ENCODE measurements at regions not wholly inside any gene's neighbourhood (a gene's known extent, or its start where the extent isn't known, plus 50 kb on each side); places are given as distances from the start of the nearest gene placed in this dataset.

GRCh38 chr13:105608104-105608503 is 927.4 kb downstream of the EFNB2 start:
- no peak for DNase-seq (ENCODE audit: low spot score)
- no peaks in the 10 kb centered on the region for H3K27me3 Mint-ChIP-seq (ENCODE audit: low read depth)
- H3K9me3 Mint-ChIP-seq (ENCODE audit: low read depth): no peaks in the 10 kb centered on the region
- no peak overlapping the region for H3K4me3 Mint-ChIP-seq (ENCODE audit: unreplicated experiment)
- no peak overlapping the region for H3K27ac Mint-ChIP-seq (ENCODE audit: unreplicated experiment)
- H3K4me1 Mint-ChIP-seq (ENCODE audit: low read depth): peaks cover 63% of the 10 kb centered on the region
- H3K36me3 Mint-ChIP-seq (ENCODE audit: low read depth): no peaks in the 10 kb centered on the region
- no peak for TF ChIP-seq CTCF (IDR thresholded peaks at IDR 0.05)

- Mint-ChIP-seq H3K27ac (ENCODE audit: unreplicated experiment) (peak overlapping the region; percentile 43), H3K27me3 (ENCODE audit: low read depth) (no peaks in the 10 kb centered on the region), H3K9me3 (ENCODE audit: low read depth) (no peaks in the 10 kb centered on the region), H3K36me3 (ENCODE audit: low read depth) (no peaks in the 10 kb centered on the region), H3K4me3 (ENCODE audit: unreplicated experiment) (no peak overlapping the region), H3K4me1 (ENCODE audit: low read depth) (peaks cover 59% of the 10 kb centered on the region)
- DNase-seq (ENCODE audit: low spot score): no peak
- no peak for TF ChIP-seq CTCF (IDR thresholded peaks at IDR 0.05)
Observed at GRCh38 chr13:105607426-105607825, 928.0 kb downstream of the EFNB2 start.

- Mint-ChIP-seq H3K4me3 (ENCODE audit: unreplicated experiment) (no peak overlapping the region), H3K9me3 (ENCODE audit: low read depth) (no peaks in the 10 kb centered on the region), H3K27me3 (ENCODE audit: low read depth) (no peaks in the 10 kb centered on the region), H3K36me3 (ENCODE audit: low read depth) (no peaks in the 10 kb centered on the region), H3K27ac (ENCODE audit: unreplicated experiment) (no peak overlapping the region), H3K4me1 (ENCODE audit: low read depth) (peaks cover 55% of the 10 kb centered on the region)
- no peak for TF ChIP-seq CTCF (IDR thresholded peaks at IDR 0.05)
- no peak for DNase-seq (ENCODE audit: low spot score)
Observed at GRCh38 chr13:105607016-105607415, 928.4 kb downstream of the EFNB2 start.

GRCh38 chr13:105602956-105603670 is 932.3 kb downstream of the EFNB2 start:
- peaks cover 25% of the 10 kb centered on the region for H3K4me1 Mint-ChIP-seq (ENCODE audit: low read depth)
- no peaks in the 10 kb centered on the region for H3K36me3 Mint-ChIP-seq (ENCODE audit: low read depth)
- DNase-seq (ENCODE audit: low spot score): no peak
- TF ChIP-seq CTCF (IDR thresholded peaks at IDR 0.05): no peak
- H3K4me3 Mint-ChIP-seq (ENCODE audit: unreplicated experiment): no peak overlapping the region
- no peak overlapping the region for H3K27ac Mint-ChIP-seq (ENCODE audit: unreplicated experiment)
- no peaks in the 10 kb centered on the region for H3K27me3 Mint-ChIP-seq (ENCODE audit: low read depth)
- peaks cover 6% of the 10 kb centered on the region for H3K9me3 Mint-ChIP-seq (ENCODE audit: low read depth)

GRCh38 chr13:105599477-105600037 is 935.9 kb downstream of the EFNB2 start:
- Mint-ChIP-seq H3K36me3 (ENCODE audit: low read depth) (no peaks in the 10 kb centered on the region), H3K9me3 (ENCODE audit: low read depth) (peaks cover 6% of the 10 kb centered on the region), H3K27me3 (ENCODE audit: low read depth) (no peaks in the 10 kb centered on the region), H3K4me1 (ENCODE audit: low read depth) (peaks cover 10% of the 10 kb centered on the region), H3K27ac (ENCODE audit: unreplicated experiment) (no peak overlapping the region), H3K4me3 (ENCODE audit: unreplicated experiment) (no peak overlapping the region)
- DNase-seq (ENCODE audit: low spot score): no peak
- TF ChIP-seq CTCF (IDR thresholded peaks at IDR 0.05): no peak

Measured in chondrocyte (in vitro differentiated cells).